ENCODE measurements at regions not wholly inside any gene's neighbourhood (a gene's known extent, or its start where the extent isn't known, plus 50 kb on each side); places are given as distances from the start of the nearest gene placed in this dataset.

- Histone ChIP-seq H3K4me1 (ENCODE audit: control insufficient read depth in 1 of 2, insufficient read depth in 1 of 2, low read depth in 1 of 2, low read length in 1 of 2) (no peaks in the 10 kb centered on the region), H3K36me3 (no peaks in the 10 kb centered on the region), H3K4me3 (ENCODE audit: low read depth in 1 of 2, low read length in 1 of 2) (no peak overlapping the region), H3K27ac (no peak overlapping the region), H3K9me3 (no peaks in the 10 kb centered on the region), H3K27me3 (no peaks in the 10 kb centered on the region)
- no peak for TF ChIP-seq CTCF (IDR thresholded peaks at IDR 0.05)
Observed at GRCh38 chr12:59938190-59938962, 342.5 kb downstream of the SLC16A7 start.

- TF ChIP-seq CTCF (IDR thresholded peaks at IDR 0.05), result no peak
- Histone ChIP-seq H3K9me3 (no peaks in the 10 kb centered on the region), H3K27me3 (no peaks in the 10 kb centered on the region), H3K27ac (no peak overlapping the region), H3K4me1 (ENCODE audit: control insufficient read depth in 1 of 2, insufficient read depth in 1 of 2, low read depth in 1 of 2, low read length in 1 of 2) (no peaks in the 10 kb centered on the region), H3K4me3 (ENCODE audit: low read depth in 1 of 2, low read length in 1 of 2) (no peak overlapping the region), H3K36me3 (no peaks in the 10 kb centered on the region)
Observed at GRCh38 chr12:59940631-59941342, 345.0 kb downstream of the SLC16A7 start.

- TF ChIP-seq CTCF (IDR thresholded peaks at IDR 0.05), result no peak
Observed at GRCh38 chr12:59941461-59941860, 345.6 kb downstream of the SLC16A7 start.

GRCh38 chr12:59944177-59944576 is 348.3 kb downstream of the SLC16A7 start:
- Histone ChIP-seq H3K27ac (no peak overlapping the region), H3K36me3 (no peaks in the 10 kb centered on the region), H3K4me1 (ENCODE audit: control insufficient read depth in 1 of 2, insufficient read depth in 1 of 2, low read depth in 1 of 2, low read length in 1 of 2) (no peaks in the 10 kb centered on the region), H3K9me3 (no peaks in the 10 kb centered on the region), H3K27me3 (no peaks in the 10 kb centered on the region), H3K4me3 (ENCODE audit: low read depth in 1 of 2, low read length in 1 of 2) (no peak overlapping the region)
- no peak for TF ChIP-seq CTCF (IDR thresholded peaks at IDR 0.05)

More at GRCh38 chr12:59941461-59941860, 345.6 kb downstream of the SLC16A7 start:
- Histone ChIP-seq H3K4me3 (ENCODE audit: low read depth in 1 of 2, low read length in 1 of 2) (no peak overlapping the region), H3K36me3 (no peaks in the 10 kb centered on the region), H3K4me1 (ENCODE audit: control insufficient read depth in 1 of 2, insufficient read depth in 1 of 2, low read depth in 1 of 2, low read length in 1 of 2) (no peaks in the 10 kb centered on the region), H3K27ac (no peak overlapping the region), H3K9me3 (no peaks in the 10 kb centered on the region), H3K27me3 (no peaks in the 10 kb centered on the region)

- no peak for TF ChIP-seq CTCF (IDR thresholded peaks at IDR 0.05)
Observed at GRCh38 chr12:59946635-59947034, 350.8 kb downstream of the SLC16A7 start.

More at GRCh38 chr12:59946635-59947034, 350.8 kb downstream of the SLC16A7 start:
- H3K9me3 ChIP-seq, result no peaks in the 10 kb centered on the region
- no peaks in the 10 kb centered on the region for H3K4me1 ChIP-seq (ENCODE audit: control insufficient read depth in 1 of 2, insufficient read depth in 1 of 2, low read depth in 1 of 2, low read length in 1 of 2)
- no peaks in the 10 kb centered on the region for H3K36me3 ChIP-seq
- no peak overlapping the region for H3K4me3 ChIP-seq (ENCODE audit: low read depth in 1 of 2, low read length in 1 of 2)
- H3K27me3 ChIP-seq, result no peaks in the 10 kb centered on the region
- H3K27ac ChIP-seq, result no peak overlapping the region

Data from neutrophil (primary cell).